ENCODE measurements at regions not wholly inside any gene's neighbourhood (a gene's known extent, or its start where the extent isn't known, plus 50 kb on each side); places are given as distances from the start of the nearest gene placed in this dataset.

DNA sequence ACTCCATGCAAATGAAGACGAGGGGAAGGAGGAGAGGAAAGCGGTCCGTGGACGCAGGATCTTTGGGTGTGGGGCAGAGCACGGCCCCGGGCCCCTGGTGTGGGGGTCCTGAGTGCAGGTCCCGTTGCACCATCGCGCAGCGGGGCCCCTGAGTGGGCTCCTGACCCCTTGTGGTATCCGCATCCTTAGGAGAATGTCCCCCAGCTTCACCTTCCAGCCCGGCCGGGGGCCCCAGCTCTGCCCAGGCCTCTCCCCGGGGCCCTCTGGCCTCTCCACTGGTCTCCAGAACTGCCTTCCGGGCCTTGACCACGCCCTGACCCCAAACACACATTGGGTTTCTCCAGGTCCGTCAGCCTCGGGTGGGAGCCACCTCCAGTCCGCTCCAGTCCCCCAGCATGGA, 431.8 kb upstream of the SALL3 start:
- H3K9me3 ChIP-seq (replicated peaks in 1 of 2; ENCODE audit: control insufficient read depth in 1 of 2, insufficient read depth in 1 of 2, low read length in 2 of 2) = peaks cover 17 to 19% of the 10 kb centered on the region in 2 donors
- no peak overlapping the region for H3K27ac ChIP-seq (ENCODE audit: low read depth in 1 of 2, low read length in 2 of 2)
- no peak overlapping the region for H2AFZ ChIP-seq (ENCODE audit: insufficient read depth, low read depth, low read length, poor library complexity, severe bottlenecking)

DNA sequence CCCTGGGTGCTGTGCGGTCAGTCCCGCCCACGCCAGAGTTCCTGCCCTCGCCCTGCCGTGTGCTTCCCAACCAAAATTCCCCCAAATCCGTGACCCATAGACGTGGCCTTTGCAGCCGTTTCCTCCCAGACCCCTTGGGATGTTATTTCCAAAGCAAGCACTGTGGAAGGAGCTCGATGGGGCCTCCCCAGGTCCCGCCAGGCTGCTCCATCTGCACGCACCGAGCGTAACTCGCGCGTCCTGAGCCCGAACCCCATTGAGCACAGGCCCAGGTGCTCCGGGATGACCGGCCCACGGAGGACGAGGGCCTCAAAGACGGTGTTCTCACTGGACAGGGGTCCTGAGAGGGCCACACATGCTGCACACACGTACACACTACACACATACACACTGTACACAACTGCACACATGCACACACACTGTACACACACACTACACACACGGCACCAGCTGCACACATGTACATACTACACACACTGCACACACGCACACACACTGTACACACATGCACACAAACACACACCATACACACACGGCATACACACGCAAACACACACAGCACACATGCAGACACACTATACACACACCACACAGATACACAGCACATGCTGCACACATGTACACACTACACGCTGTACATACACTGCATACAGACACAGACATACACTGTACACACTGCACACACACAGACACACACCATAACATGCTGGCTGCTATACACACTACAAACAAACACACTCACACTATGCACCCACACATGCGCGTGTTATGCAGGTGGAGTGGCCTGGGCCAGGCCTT, 431.2 kb upstream of the SALL3 start:
- Mint-ChIP-seq H3K27ac (no peak overlapping the region), H3K27me3 (ENCODE audit: low read depth in 3 of 3) (peaks cover 0 to 3% (median 2%) of the 10 kb centered on the region in 3 donors), H3K4me3 (no peak overlapping the region), H3K36me3 (no peaks in the 10 kb centered on the region), H3K4me1 (no peaks in the 10 kb centered on the region), H3K9me3 (peaks cover 0 to 17% (median 11%) of the 10 kb centered on the region in 7 donors)
- Histone ChIP-seq H4K20me1 (ENCODE audit: insufficient read depth, low read length) (no peaks in the 10 kb centered on the region), H3K9ac (ENCODE audit: insufficient read depth, low read length, poor library complexity, severe bottlenecking) (no peak overlapping the region), H3K79me2 (ENCODE audit: insufficient read depth, low read length) (no peaks in the 10 kb centered on the region), H3K27ac (ENCODE audit: low read depth in 1 of 2, low read length in 2 of 2) (no peak overlapping the region), H3K9me3 (replicated peaks in 1 of 2; ENCODE audit: control insufficient read depth in 1 of 2, insufficient read depth in 1 of 2, low read length in 2 of 2) (peaks cover 17 to 19% of the 10 kb centered on the region in 2 donors), H3K4me3 (replicated peaks in 1 of 3; ENCODE audit: low read depth in 2 of 3, low read length in 3 of 3) (no peak overlapping the region), H3K4me2 (replicated peaks; ENCODE audit: extremely low read depth, low read length, poor library complexity, severe bottlenecking) (no peak overlapping the region), H2AFZ (ENCODE audit: insufficient read depth, low read depth, low read length, poor library complexity, severe bottlenecking) (no peak overlapping the region), H3K27me3 (ENCODE audit: control insufficient read depth in 2 of 2, insufficient read depth in 2 of 2, low read length in 2 of 2) (no peaks in the 10 kb centered on the region), H3K4me1 (ENCODE audit: control insufficient read depth in 1 of 2, insufficient read depth in 2 of 2, low read length in 2 of 2) (no peaks in the 10 kb centered on the region), H3K36me3 (replicated peaks in 1 of 2; ENCODE audit: control insufficient read depth in 1 of 2, insufficient read depth in 2 of 2, low read length in 2 of 2) (no peaks in the 10 kb centered on the region)
- no peak for DNase-seq
- WGBS (ENCODE audit: insufficient coverage) = 97% methylated on average over 29 of the region's 30 CpGs
- TF ChIP-seq, protein P1, sequence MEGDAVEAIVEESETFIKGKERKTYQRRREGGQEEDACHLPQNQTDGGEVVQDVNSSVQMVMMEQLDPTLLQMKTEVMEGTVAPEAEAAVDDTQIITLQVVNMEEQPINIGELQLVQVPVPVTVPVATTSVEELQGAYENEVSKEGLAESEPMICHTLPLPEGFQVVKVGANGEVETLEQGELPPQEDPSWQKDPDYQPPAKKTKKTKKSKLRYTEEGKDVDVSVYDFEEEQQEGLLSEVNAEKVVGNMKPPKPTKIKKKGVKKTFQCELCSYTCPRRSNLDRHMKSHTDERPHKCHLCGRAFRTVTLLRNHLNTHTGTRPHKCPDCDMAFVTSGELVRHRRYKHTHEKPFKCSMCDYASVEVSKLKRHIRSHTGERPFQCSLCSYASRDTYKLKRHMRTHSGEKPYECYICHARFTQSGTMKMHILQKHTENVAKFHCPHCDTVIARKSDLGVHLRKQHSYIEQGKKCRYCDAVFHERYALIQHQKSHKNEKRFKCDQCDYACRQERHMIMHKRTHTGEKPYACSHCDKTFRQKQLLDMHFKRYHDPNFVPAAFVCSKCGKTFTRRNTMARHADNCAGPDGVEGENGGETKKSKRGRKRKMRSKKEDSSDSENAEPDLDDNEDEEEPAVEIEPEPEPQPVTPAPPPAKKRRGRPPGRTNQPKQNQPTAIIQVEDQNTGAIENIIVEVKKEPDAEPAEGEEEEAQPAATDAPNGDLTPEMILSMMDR (IDR thresholded peaks at IDR 0.05) = no peak
- intact Hi-C loops (cut with micrococcal nuclease) = no loop called here

More for the DNA sequence above, 431.8 kb upstream of the SALL3 start:
- no peaks in the 10 kb centered on the region for H4K20me1 ChIP-seq (ENCODE audit: insufficient read depth, low read length)
- Mint-ChIP-seq H3K9me3 (peaks cover 0 to 20% (median 11%) of the 10 kb centered on the region in 7 donors), H3K4me3 (no peak overlapping the region), H3K27me3 (ENCODE audit: low read depth in 3 of 3) (peaks cover 0 to 3% (median 2%) of the 10 kb centered on the region in 3 donors), H3K4me1 (peaks cover 4% of the 10 kb centered on the region), H3K36me3 (no peaks in the 10 kb centered on the region), H3K27ac (no peak overlapping the region)
- H3K9ac ChIP-seq (ENCODE audit: insufficient read depth, low read length, poor library complexity, severe bottlenecking) = no peak overlapping the region
- no peaks in the 10 kb centered on the region for H3K27me3 ChIP-seq (ENCODE audit: control insufficient read depth in 2 of 2, insufficient read depth in 2 of 2, low read length in 2 of 2)
- intact Hi-C loops (cut with micrococcal nuclease) = no loop called here
- H3K36me3 ChIP-seq (replicated peaks in 1 of 2; ENCODE audit: control insufficient read depth in 1 of 2, insufficient read depth in 2 of 2, low read length in 2 of 2) = no peaks in the 10 kb centered on the region
- WGBS (ENCODE audit: insufficient coverage) = 94% methylated on average over 19 of the region's 19 CpGs
- no peak overlapping the region for H3K4me2 ChIP-seq (replicated peaks; ENCODE audit: extremely low read depth, low read length, poor library complexity, severe bottlenecking)
- peaks cover 3 to 4% of the 10 kb centered on the region in 2 donors for H3K4me1 ChIP-seq (ENCODE audit: control insufficient read depth in 1 of 2, insufficient read depth in 2 of 2, low read length in 2 of 2)
- TF ChIP-seq, protein P1 (IDR thresholded peaks at IDR 0.05) = no peak
- no peak for DNase-seq
- no peaks in the 10 kb centered on the region for H3K79me2 ChIP-seq (ENCODE audit: insufficient read depth, low read length)
- H3K4me3 ChIP-seq (replicated peaks in 1 of 3; ENCODE audit: low read depth in 2 of 3, low read length in 3 of 3) = no peak overlapping the region
